Colonic mucosa (tissue), 4 donors: ENCODE measurements at regions not wholly inside any gene's neighbourhood (a gene's known extent, or its start where the extent isn't known, plus 50 kb on each side); places are given as distances from the start of the nearest gene placed in this dataset.

ENCODE experiments used
- DNase-seq: peaks from one replicate; pipeline ENCODE4 v3.0.0-alpha.2; 2020
- H3K27ac ChIP-seq: fragments of 200-600 bp; one replicate; pipeline ENCODE4 v1.8.0; 2021
- H3K27me3 ChIP-seq: fragments of 200-600 bp; one replicate; pipeline ENCODE4 v1.8.0; 2021
- H3K36me3 ChIP-seq: fragments of 200-600 bp; one replicate; pipeline ENCODE4 v1.8.0; 2021
- H3K4me1 ChIP-seq: fragments of 200-600 bp; one replicate; pipeline ENCODE4 v1.8.0; 2021; ENCODE audit warnings: mild to moderate bottlenecking
- H3K4me3 ChIP-seq: fragments of 200-600 bp; one replicate; pipeline ENCODE4 v1.8.0; 2021
- H3K9ac ChIP-seq, 2 donors: one replicate each; pipeline ENCODE4 v1.7.0; 2013; ENCODE audit warnings: control low read depth in 2 of 2, low read depth in 2 of 2, low read length in 2 of 2
- H3K9me3 ChIP-seq: fragments of 200-600 bp; one replicate; pipeline ENCODE4 v1.8.0; 2021
- CTCF ChIP-seq: fragments of 200-600 bp; IDR thresholded peaks from one replicate; pipeline ENCODE4 v1.8.0; 2022; ENCODE audit warnings: antibody characterized with exemption, mild to moderate bottlenecking
- intact Hi-C: fragments of 100-400 bp; cut with DNase I; formaldehyde crosslinking; loops from one replicate; pipeline ENCODE4 v1.14.1; 2022
- donor health status: healthy.
- donor health status: DM: no; HTN: no; CAD: no.
- donor health status: DM: no; HTN: no; CAD: no.

- H3K9me3 ChIP-seq = no peaks in the 10 kb centered on the region
- H3K9ac ChIP-seq = no peak overlapping the region
- H3K4me3 ChIP-seq = no peak overlapping the region
- H3K4me1 ChIP-seq = no peaks in the 10 kb centered on the region
- no peak overlapping the region for H3K27ac ChIP-seq
- no peak for DNase-seq
- no peaks in the 10 kb centered on the region for H3K27me3 ChIP-seq
- H3K36me3 ChIP-seq = no peaks in the 10 kb centered on the region
- intact Hi-C loops = no loop called here
- no peak for TF ChIP-seq CTCF
Observed at GRCh38 chr13:55553701-55554100, 1587.0 kb upstream of the PRR20A start.

GRCh38 chr13:55554741-55555140 is 1586.0 kb upstream of the PRR20A start:
- H3K9ac ChIP-seq = no peak overlapping the region

GRCh38 chr13:55560331-55560730 is 1580.4 kb upstream of the PRR20A start:
- Histone ChIP-seq H3K4me1 (no peaks in the 10 kb centered on the region), H3K36me3 (no peaks in the 10 kb centered on the region), H3K27me3 (no peaks in the 10 kb centered on the region), H3K4me3 (no peak overlapping the region), H3K9me3 (no peaks in the 10 kb centered on the region), H3K27ac (no peak overlapping the region), H3K9ac (no peak overlapping the region)
- intact Hi-C loops = no loop called here
- no peak for TF ChIP-seq CTCF
- DNase-seq = no peak

More at GRCh38 chr13:55554741-55555140, 1586.0 kb upstream of the PRR20A start:
- no peak overlapping the region for H3K4me3 ChIP-seq
- intact Hi-C loops = no loop called here
- no peaks in the 10 kb centered on the region for H3K9me3 ChIP-seq
- H3K27ac ChIP-seq = no peak overlapping the region
- no peaks in the 10 kb centered on the region for H3K36me3 ChIP-seq
- no peaks in the 10 kb centered on the region for H3K27me3 ChIP-seq
- H3K4me1 ChIP-seq = no peaks in the 10 kb centered on the region
- TF ChIP-seq CTCF = no peak
- DNase-seq = no peak

GRCh38 chr13:55563267-55563666 is 1577.5 kb upstream of the PRR20A start:
- no peak for TF ChIP-seq CTCF
- no peak overlapping the region for H3K4me3 ChIP-seq
- no peak overlapping the region for H3K9ac ChIP-seq
- no peaks in the 10 kb centered on the region for H3K4me1 ChIP-seq
- no peaks in the 10 kb centered on the region for H3K9me3 ChIP-seq
- no peak for DNase-seq
- no peak overlapping the region for H3K27ac ChIP-seq
- no peaks in the 10 kb centered on the region for H3K27me3 ChIP-seq
- H3K36me3 ChIP-seq = no peaks in the 10 kb centered on the region
- intact Hi-C loops = no loop called here

- intact Hi-C loops = no loop called here
- no peak for TF ChIP-seq CTCF
- Histone ChIP-seq H3K4me3 (no peak overlapping the region), H3K9ac (no peak overlapping the region), H3K4me1 (no peaks in the 10 kb centered on the region), H3K27me3 (no peaks in the 10 kb centered on the region), H3K27ac (no peak overlapping the region), H3K9me3 (no peaks in the 10 kb centered on the region), H3K36me3 (no peaks in the 10 kb centered on the region)
- no peak for DNase-seq
Observed at GRCh38 chr13:55566334-55566733, 1574.4 kb upstream of the PRR20A start.

- TF ChIP-seq CTCF = no peak
- Histone ChIP-seq H3K27me3 (no peaks in the 10 kb centered on the region), H3K9me3 (no peaks in the 10 kb centered on the region), H3K9ac (no peak overlapping the region), H3K36me3 (no peaks in the 10 kb centered on the region), H3K27ac (no peak overlapping the region), H3K4me1 (no peaks in the 10 kb centered on the region), H3K4me3 (no peak overlapping the region)
- no peak for DNase-seq
- intact Hi-C loops = no loop called here
Observed at GRCh38 chr13:55566779-55567178, 1573.9 kb upstream of the PRR20A start.
